ENCODE measurements at regions not wholly inside any gene's neighbourhood (a gene's known extent, or its start where the extent isn't known, plus 50 kb on each side); places are given as distances from the start of the nearest gene placed in this dataset.
"Not testable (repeated sequence)": the region's sequence is repeated elsewhere in the genome, so short reads cannot be mapped to it uniquely, and the experiment has no call there.

GRCh38 chr11:22449441-22449840, 111.3 kb downstream of the SLC17A6 start:
- DNase-seq (ENCODE audit: low spot score in 2 of 2): no peak
- Mint-ChIP-seq H3K27ac (no peak overlapping the region), H3K27me3 (no peaks in the 10 kb centered on the region), H3K4me3 (no peak overlapping the region), H3K9me3 (peaks cover 2% of the 10 kb centered on the region), H3K4me1 (no peaks in the 10 kb centered on the region), H3K36me3 (no peaks in the 10 kb centered on the region)
- no peak for ATAC-seq (ENCODE audit: low read depth)

DNA sequence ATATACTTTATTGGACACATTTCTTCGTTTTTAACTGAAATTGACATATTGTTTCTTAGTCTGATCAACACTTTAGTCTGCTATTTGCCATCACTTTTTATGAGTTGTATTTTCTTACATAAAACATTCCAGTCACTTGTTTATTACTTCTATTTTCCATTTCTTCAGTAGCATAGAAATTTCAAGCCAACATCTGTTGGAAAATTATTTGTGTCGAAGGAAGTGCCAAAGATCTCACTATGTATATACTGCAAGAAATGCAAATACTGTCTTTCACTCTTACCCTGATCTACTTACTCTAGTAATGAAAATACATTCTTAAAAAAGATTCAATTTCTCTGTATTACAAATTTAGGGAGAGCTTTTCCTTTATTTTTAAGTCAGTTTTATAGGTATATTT, 105.9 kb downstream of the SLC17A6 start:
- Mint-ChIP-seq H3K4me1 (no peaks in the 10 kb centered on the region), H3K27me3 (no peaks in the 10 kb centered on the region), H3K27ac (no peak overlapping the region), H3K4me3 (no peak overlapping the region), H3K36me3 (no peaks in the 10 kb centered on the region), H3K9me3 (peaks cover 2% of the 10 kb centered on the region)
- no peak for DNase-seq (ENCODE audit: low spot score in 2 of 2)
- ATAC-seq (ENCODE audit: low read depth): no peak

DNA sequence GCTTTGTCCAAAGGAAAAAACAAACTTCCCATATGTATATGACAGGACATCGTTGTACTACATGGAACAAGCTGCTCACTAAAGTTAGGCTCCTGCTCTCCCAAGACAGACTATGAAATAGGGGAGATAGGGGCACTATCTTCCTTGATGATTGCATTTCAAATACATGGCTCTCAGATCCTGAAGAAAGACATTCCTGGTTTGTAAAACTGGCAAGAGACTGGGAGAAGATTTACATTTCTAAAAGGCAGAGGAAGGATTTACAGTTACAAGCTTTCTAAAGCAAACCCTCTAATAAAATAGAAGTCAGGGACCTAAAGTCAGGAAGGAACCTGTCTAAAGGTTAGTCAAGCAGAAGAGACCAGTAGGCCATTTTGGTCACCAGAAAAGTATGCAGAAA, 103.7 kb downstream of the SLC17A6 start:
- no peak overlapping the region for H3K4me3 Mint-ChIP-seq
- DNase-seq (ENCODE audit: low spot score in 2 of 2) (no peak), ATAC-seq (ENCODE audit: low read depth) (no peak)
- no peaks in the 10 kb centered on the region for H3K9me3 Mint-ChIP-seq
- H3K36me3 Mint-ChIP-seq: no peaks in the 10 kb centered on the region
- H3K4me1 Mint-ChIP-seq: no peaks in the 10 kb centered on the region
- H3K27me3 Mint-ChIP-seq: no peaks in the 10 kb centered on the region
- H3K27ac Mint-ChIP-seq: no peak overlapping the region

DNA sequence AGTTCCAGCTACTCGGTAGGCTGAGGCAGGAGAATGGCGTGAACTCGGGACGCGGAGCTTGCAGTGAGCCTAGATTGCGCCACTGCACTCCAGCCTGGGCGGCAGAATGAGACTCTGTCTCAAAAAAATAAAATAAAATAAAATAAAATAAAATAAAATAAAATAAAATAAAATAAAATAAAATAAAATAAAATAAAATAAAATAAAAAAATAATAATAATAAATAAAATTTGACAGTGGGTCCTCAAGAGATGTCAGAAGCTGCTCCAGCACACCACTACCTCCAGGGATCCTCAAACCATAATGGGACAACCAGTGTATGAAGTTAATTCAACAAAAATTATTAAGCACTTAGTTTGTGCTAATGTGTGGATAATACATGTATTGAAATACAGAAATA, 97.4 kb downstream of the SLC17A6 start:
- not testable (repeated sequence) for DNase-seq (ENCODE audit: low spot score in 2 of 2); H3K27ac Mint-ChIP-seq; H3K4me3 Mint-ChIP-seq; H3K27me3 Mint-ChIP-seq; H3K36me3 Mint-ChIP-seq; H3K4me1 Mint-ChIP-seq; ATAC-seq (ENCODE audit: low read depth); H3K9me3 Mint-ChIP-seq

DNA sequence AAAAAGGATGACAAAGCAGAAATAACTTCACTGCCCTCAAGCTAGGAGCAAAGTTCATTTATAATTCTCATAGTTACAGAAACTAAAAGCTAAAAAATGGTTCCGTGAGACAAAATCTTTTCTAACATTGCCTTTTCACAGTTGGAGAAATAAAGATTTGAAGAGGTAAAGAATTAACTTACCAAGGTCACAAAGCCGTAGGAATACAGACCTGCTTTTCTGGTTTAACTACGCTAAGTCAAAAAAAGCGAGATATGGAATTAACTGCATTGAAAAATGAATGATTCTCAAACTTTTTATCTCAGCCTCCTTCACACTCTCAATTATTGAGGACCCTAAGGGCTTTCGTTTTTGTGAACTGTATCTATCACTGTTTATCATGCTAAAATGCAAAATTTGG, 95.3 kb downstream of the SLC17A6 start:
- peaks cover 9% of the 10 kb centered on the region for H3K27me3 Mint-ChIP-seq
- ATAC-seq (ENCODE audit: low read depth) (no peak), DNase-seq (ENCODE audit: low spot score in 2 of 2) (no peak)
- H3K4me1 Mint-ChIP-seq: peaks cover 3% of the 10 kb centered on the region
- no peaks in the 10 kb centered on the region for H3K9me3 Mint-ChIP-seq
- H3K4me3 Mint-ChIP-seq: no peak overlapping the region
- H3K36me3 Mint-ChIP-seq: no peaks in the 10 kb centered on the region
- no peak overlapping the region for H3K27ac Mint-ChIP-seq

DNA sequence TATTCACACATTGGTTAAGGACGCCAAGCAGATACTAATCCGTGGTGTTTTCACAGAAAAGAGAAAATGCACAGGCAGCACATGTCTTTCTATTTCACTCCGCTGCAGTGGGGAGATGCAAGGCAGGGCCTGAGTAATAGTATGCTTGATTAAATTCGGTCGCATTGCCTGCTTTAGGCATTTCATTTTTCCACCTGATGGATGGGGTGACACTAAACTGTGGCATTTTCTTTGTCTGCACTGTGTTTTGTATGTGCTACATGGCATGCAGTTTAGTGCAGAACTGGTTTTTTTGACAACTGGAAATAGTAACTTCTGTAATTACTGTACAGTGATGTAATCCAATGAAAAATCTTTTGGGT, 94.9 kb downstream of the SLC17A6 start:
- ATAC-seq (ENCODE audit: low read depth) (no peak), DNase-seq (ENCODE audit: low spot score in 2 of 2) (no peak)
- Mint-ChIP-seq H3K4me1 (peaks cover 3% of the 10 kb centered on the region), H3K27me3 (peaks cover 9% of the 10 kb centered on the region), H3K4me3 (no peak overlapping the region), H3K9me3 (peaks cover 1% of the 10 kb centered on the region), H3K36me3 (no peaks in the 10 kb centered on the region), H3K27ac (no peak overlapping the region)

- DNase-seq (ENCODE audit: low spot score in 2 of 2) (no peak), ATAC-seq (ENCODE audit: low read depth) (no peak)
- Mint-ChIP-seq H3K36me3 (no peaks in the 10 kb centered on the region), H3K9me3 (peaks cover 3% of the 10 kb centered on the region), H3K4me3 (no peak overlapping the region), H3K27ac (no peak overlapping the region), H3K27me3 (peaks cover 9% of the 10 kb centered on the region), H3K4me1 (peaks cover 3% of the 10 kb centered on the region)
These were observed 94.3 kb downstream of the SLC17A6 start for GRCh38 chr11:22432291-22433093.

GRCh38 chr11:22431106-22431505, 92.9 kb downstream of the SLC17A6 start:
- peaks cover 3% of the 10 kb centered on the region for H3K4me1 Mint-ChIP-seq
- no peak overlapping the region for H3K27ac Mint-ChIP-seq
- peaks cover 9% of the 10 kb centered on the region for H3K27me3 Mint-ChIP-seq
- no peak overlapping the region for H3K4me3 Mint-ChIP-seq
- DNase-seq (ENCODE audit: low spot score in 2 of 2) (no peak), ATAC-seq (ENCODE audit: low read depth) (no peak)
- H3K9me3 Mint-ChIP-seq: peaks cover 3% of the 10 kb centered on the region
- no peaks in the 10 kb centered on the region for H3K36me3 Mint-ChIP-seq

DNA sequence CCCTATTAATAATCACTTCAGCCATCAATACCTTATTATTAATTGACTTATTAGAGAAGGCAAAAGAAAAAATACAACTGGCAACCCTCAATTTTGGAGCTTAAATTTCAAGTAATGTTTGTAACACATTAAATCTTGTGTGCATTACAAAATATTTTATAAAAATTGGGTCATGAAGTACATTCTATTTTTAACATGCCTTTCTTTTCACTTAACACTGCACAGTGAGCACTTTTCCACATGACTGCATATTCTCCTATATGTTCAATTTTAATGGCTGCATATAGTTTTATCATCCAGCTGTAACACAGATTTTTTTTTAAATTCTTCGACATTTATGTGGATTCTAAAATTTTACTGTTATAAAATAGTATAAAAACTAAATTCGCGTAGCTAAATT, 92.5 kb downstream of the SLC17A6 start:
- Mint-ChIP-seq H3K27me3 (peaks cover 9% of the 10 kb centered on the region), H3K9me3 (peaks cover 3% of the 10 kb centered on the region), H3K4me3 (no peak overlapping the region), H3K4me1 (peaks cover 3% of the 10 kb centered on the region), H3K27ac (no peak overlapping the region), H3K36me3 (no peaks in the 10 kb centered on the region)
- ATAC-seq (ENCODE audit: low read depth) (no peak), DNase-seq (ENCODE audit: low spot score in 2 of 2) (no peak)

- H3K4me1 Mint-ChIP-seq: peaks cover 3% of the 10 kb centered on the region
These were observed 92.0 kb downstream of the SLC17A6 start for GRCh38 chr11:22430141-22430541.

More at GRCh38 chr11:22430141-22430541, 92.0 kb downstream of the SLC17A6 start:
- Mint-ChIP-seq H3K27me3 (peaks cover 9% of the 10 kb centered on the region), H3K9me3 (peaks cover 3% of the 10 kb centered on the region), H3K27ac (no peak overlapping the region), H3K36me3 (no peaks in the 10 kb centered on the region), H3K4me3 (no peak overlapping the region)
- ATAC-seq (ENCODE audit: low read depth) (no peak), DNase-seq (ENCODE audit: low spot score in 2 of 2) (no peak)
